HepG2 (cell line): ENCODE measurements at regions not wholly inside any gene's neighbourhood (a gene's known extent, or its start where the extent isn't known, plus 50 kb on each side); places are given as distances from the start of the nearest gene placed in this dataset.
A peak's percentile ranks its signal among the peaks of the same experiment; 100 is the strongest.

Source experiments
- ATAC-seq: fragments of 200-7000 bp; cut with Tn5 transposase; 3 replicates; pipeline ENCODE4 v1.9.1; 2020; ENCODE audit warnings: mild to moderate bottlenecking, moderate library complexity
- BruUV-seq: library from RNA; stranded (reverse); fragments of 400-500 nt; replicated peaks from 2 replicates; lab custom pipeline; 2021; lab: Mats Ljungman, UMichigan
- CTCF ChIA-PET: fragments of 300-600 bp; formaldehyde crosslinking; extraction: SDS; loops from one replicate; lab custom pipeline; 2021; ENCODE audit warnings: low total read pairs, inconsistent platforms, low intra/inter-chr PET ratio; lab: Yijun Ruan, JAX
- POLR2A ChIA-PET: fragments of 350-600 bp; sonication (Branson Sonifier 250); formaldehyde crosslinking; loops from one replicate; lab custom pipeline; 2020; ENCODE audit warnings: antibody characterized with exemption, inconsistent platforms; lab: Yijun Ruan, JAX
- DNase-seq: peaks from one replicate; pipeline ENCODE4 v3.0.0-alpha.2; 2015; ENCODE audit warnings: low spot score
- FAIRE-seq: peaks from 3 replicates; lab custom pipeline; 2011; peaks lifted over from hg19 to GRCh38; lab: Jason Lieb, UNC
- H2AFZ ChIP-seq: one replicate; pipeline ENCODE4 v1.6.1; 2011; ENCODE audit warnings: low read length, inconsistent platforms
- H3K27ac ChIP-seq: fragments of 300-600 bp; 3 replicates; pipeline ENCODE4 v1.8.0; 2011; ENCODE audit warnings: mixed run types, mild to moderate bottlenecking, mixed read lengths, low read length, inconsistent platforms; ENCODE audit not compliant: insufficient read depth; ENCODE audit errors: extremely low read length
- H3K27me3 ChIP-seq, 2 experiments: fragments of 200-600 bp in 1 of 2; 2 replicates in 1 of 2; 3 replicates in 1 of 2; pipeline versions ENCODE4 v1.6.0 to v1.8.0; 2011; ENCODE audit warnings: low read length in 2 of 2, mild to moderate bottlenecking in 2 of 2, moderate library complexity in 2 of 2, inconsistent platforms in 1 of 2; ENCODE audit not compliant: insufficient read depth in 2 of 2, control insufficient read depth in 1 of 2
- H3K36me3 ChIP-seq, 2 experiments: fragments of 200-600 bp in 1 of 2; replicated peaks in 1 of 2; 2 replicates in 1 of 2; 3 replicates in 1 of 2; pipeline versions ENCODE4 v1.5.1 to v1.8.0; 2011; ENCODE audit warnings: low read length in 2 of 2, inconsistent platforms in 1 of 2; ENCODE audit not compliant: insufficient read depth in 2 of 2, control insufficient read depth in 1 of 2
- H3K4me1 ChIP-seq: 2 replicates; pipeline ENCODE4 v1.5.1; 2012; ENCODE audit warnings: low read length, inconsistent platforms; ENCODE audit not compliant: insufficient read depth
- H3K4me2 ChIP-seq: 2 replicates; pipeline ENCODE4 v1.6.0; 2011; ENCODE audit warnings: low read depth, low read length, inconsistent platforms
- H3K4me3 ChIP-seq, 3 experiments: fragments of 200-600 bp in 1 of 3; sonication (generic), shearing (Covaris generic) in 1 of 3; replicated peaks in 1 of 3; 2 replicates each; pipeline ENCODE4 v1.5.1; 2011 to 2016; ENCODE audit warnings: low read length in 3 of 3, inconsistent platforms in 2 of 3, low read depth in 2 of 3, mild to moderate bottlenecking in 2 of 3, control low read depth in 1 of 3, mixed read lengths in 1 of 3; ENCODE audit not compliant: insufficient read depth in 1 of 3
- H3K79me2 ChIP-seq: one replicate; pipeline ENCODE4 v1.6.1; 2011; ENCODE audit warnings: low read length, inconsistent platforms; ENCODE audit not compliant: insufficient read depth
- H3K9ac ChIP-seq: 2 replicates; pipeline ENCODE4 v1.6.0; 2011; ENCODE audit warnings: mild to moderate bottlenecking, low read depth, low read length, inconsistent platforms; ENCODE audit not compliant: insufficient read depth
- H3K9me3 ChIP-seq: 2 replicates; pipeline ENCODE4 v1.5.1; 2012; ENCODE audit warnings: mild to moderate bottlenecking, low read length
- H4K20me1 ChIP-seq: 2 replicates; pipeline ENCODE4 v1.6.0; 2011; ENCODE audit warnings: inconsistent platforms, mild to moderate bottlenecking, low read length, moderate library complexity; ENCODE audit not compliant: insufficient read depth
- NFIB ChIP-seq: sonication (generic); formaldehyde crosslinking; IDR thresholded peaks from 2 replicates; pipeline ENCODE4 v1.9.0; 2021; ENCODE audit warnings: missing genetic modification reagents, mild to moderate bottlenecking, borderline replicate concordance
- SOX13 ChIP-seq, 3 experiments: fragments of 450-650 bp in 1 of 3; sonication (generic) in 1 of 3; formaldehyde crosslinking in 1 of 3; IDR thresholded peaks in 2 of 3; conservative IDR thresholded peaks in 1 of 3; 2 replicates each; pipeline versions ENCODE4 v1.5.0 to v1.6.1; 2016 to 2020; ENCODE audit warnings: antibody characterized with exemption in 1 of 3, mild to moderate bottlenecking in 1 of 3, missing compliant biosample characterization in 1 of 3, missing genetic modification reagents in 1 of 3, moderate library complexity in 1 of 3
- SP1 ChIP-seq, 2 experiments: fragments of 450-650 bp in 1 of 2; sonication (generic) in 1 of 2; formaldehyde crosslinking in 1 of 2; IDR thresholded peaks; 2 replicates each; pipeline versions ENCODE4 v1.4.0 to v1.6.1; 2016 to 2020; ENCODE audit warnings: missing genetic modification reagents in 1 of 2
- SP5 ChIP-seq: IDR thresholded peaks from 2 replicates; pipeline ENCODE4 v1.6.1; 2016; ENCODE audit warnings: low read depth, borderline replicate concordance
- XBP1 ChIP-seq: sonication (generic); formaldehyde crosslinking; IDR thresholded peaks from 2 replicates; pipeline ENCODE4 v1.5.0; 2020; ENCODE audit warnings: missing genetic modification reagents
- ZNF589 ChIP-seq: sonication (generic); formaldehyde crosslinking; conservative IDR thresholded peaks from 2 replicates; pipeline ENCODE4 v1.8.0; 2022; ENCODE audit warnings: mild to moderate bottlenecking, moderate library complexity, missing genetic modification reagents
- ZNF672 ChIP-seq: sonication (generic); formaldehyde crosslinking; IDR thresholded peaks from 2 replicates; pipeline ENCODE4 v1.8.1; 2022; ENCODE audit warnings: missing genetic modification reagents
- ZNF773 ChIP-seq: sonication (generic); formaldehyde crosslinking; IDR thresholded peaks from 2 replicates; pipeline ENCODE4 v1.4.0; 2020; ENCODE audit warnings: missing genetic modification reagents, borderline replicate concordance
- ZNF883 ChIP-seq: sonication (generic); formaldehyde crosslinking; IDR thresholded peaks from 2 replicates; pipeline ENCODE4 v1.5.1; 2020; ENCODE audit warnings: mild to moderate bottlenecking, missing genetic modification reagents; ENCODE audit errors: not compliant biosample characterization
- WGBS: methylation state at CpG from one replicate; pipeline ENCODE4 v1.1.6; 2017; ENCODE audit warnings: low lambda C conversion rate; 5-methylcytosine and 5-hydroxymethylcytosine counted together
- in situ Hi-C: cut with HindIII; loops from 2 replicates; pipeline ENCODE4 v1.10.0; 2017; ENCODE audit warnings: low pct_unique_long_range_greater_than_20kb; ENCODE audit not compliant: extremely low pct_ligation_motif_present
- intact Hi-C: fragments of 100-400 bp; cut with micrococcal nuclease; formaldehyde crosslinking; loops from one replicate; pipeline ENCODE4 v1.10.0; 2022; ENCODE audit not compliant: unreplicated experiment
- TF ChIP-seq, protein P1 (sequence below): sonication (generic); formaldehyde crosslinking; IDR thresholded peaks from 2 replicates; pipeline ENCODE4 v1.9.0; 2022; ENCODE audit warnings: missing genetic modification reagents, mild to moderate bottlenecking, borderline replicate concordance
- TF ChIP-seq, protein P2 (sequence below): sonication (generic); formaldehyde crosslinking; IDR thresholded peaks from 2 replicates; pipeline ENCODE4 v1.4.0; 2020; ENCODE audit warnings: mild to moderate bottlenecking, missing genetic modification reagents, borderline replicate concordance

DNA sequence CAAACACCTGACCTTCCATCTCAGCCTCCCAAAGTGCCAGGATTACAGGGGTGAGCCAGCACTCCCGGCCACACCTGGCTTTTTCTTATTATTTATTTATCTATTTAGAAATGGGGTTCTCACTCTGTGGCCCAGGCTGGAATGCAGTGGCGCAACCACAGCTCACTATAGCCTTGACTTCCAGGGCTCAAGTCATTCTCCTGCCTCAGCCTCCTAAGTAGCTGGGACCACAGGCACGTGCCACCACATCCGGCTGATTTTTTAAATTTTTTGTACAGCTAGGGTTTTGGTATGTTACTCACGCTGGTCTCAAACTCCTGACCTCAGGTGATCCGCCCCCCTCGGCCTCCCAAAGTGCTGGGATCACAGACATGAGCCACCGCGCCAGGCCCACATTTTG is 56.9 kb upstream of the MYL10 start:
- Histone ChIP-seq H3K4me1 (peaks cover 26% of the 10 kb centered on the region), H3K79me2 (no peaks in the 10 kb centered on the region), H3K36me3 (no peaks in the 10 kb centered on the region), H2AFZ (no peak overlapping the region), H3K27me3 (peaks cover 0 to 14% of the 10 kb centered on the region in 2 experiments; a peak in 2 of 5 replicates), H3K4me2 (no peak overlapping the region), H3K4me3 (no peak overlapping the region), H4K20me1 (no peaks in the 10 kb centered on the region), H3K27ac (no peak overlapping the region), H3K9me3 (no peaks in the 10 kb centered on the region), H3K9ac (no peak overlapping the region)
- ATAC-seq, result no peak
- intact Hi-C loops, result no loop called here
- DNase-seq, result no peak
- no TSS peak for BruUV-seq
- TF ChIP-seq ZNF883 (CRISPR knock-in tag), result no peak
- TF ChIP-seq SOX13 (IDR thresholded peaks at IDR 0.05), result no peak
- TF ChIP-seq SOX13 (CRISPR knock-in tag; conservative IDR thresholded peaks at IDR 0.05 in 1 of 2, IDR thresholded peaks at IDR 0.05 in 1 of 2), result no peak
- TF ChIP-seq XBP1, result no peak
- TF ChIP-seq ZNF773, result no peak
- TF ChIP-seq, protein P1, sequence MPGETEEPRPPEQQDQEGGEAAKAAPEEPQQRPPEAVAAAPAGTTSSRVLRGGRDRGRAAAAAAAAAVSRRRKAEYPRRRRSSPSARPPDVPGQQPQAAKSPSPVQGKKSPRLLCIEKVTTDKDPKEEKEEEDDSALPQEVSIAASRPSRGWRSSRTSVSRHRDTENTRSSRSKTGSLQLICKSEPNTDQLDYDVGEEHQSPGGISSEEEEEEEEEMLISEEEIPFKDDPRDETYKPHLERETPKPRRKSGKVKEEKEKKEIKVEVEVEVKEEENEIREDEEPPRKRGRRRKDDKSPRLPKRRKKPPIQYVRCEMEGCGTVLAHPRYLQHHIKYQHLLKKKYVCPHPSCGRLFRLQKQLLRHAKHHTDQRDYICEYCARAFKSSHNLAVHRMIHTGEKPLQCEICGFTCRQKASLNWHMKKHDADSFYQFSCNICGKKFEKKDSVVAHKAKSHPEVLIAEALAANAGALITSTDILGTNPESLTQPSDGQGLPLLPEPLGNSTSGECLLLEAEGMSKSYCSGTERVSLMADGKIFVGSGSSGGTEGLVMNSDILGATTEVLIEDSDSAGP (CRISPR knock-in tag), result no peak
- POLR2A ChIA-PET, result no interaction called here
- 38% methylated on average over 9 of the region's 9 CpGs for WGBS
- in situ Hi-C loops, result loop anchor here (5.0 to 25.0 kb wide), 3 partner anchors 126 to 576 kb away; no protein-coding TSS in a partner anchor
- no peak for FAIRE-seq
- CTCF ChIA-PET, result no interaction called here

DNA sequence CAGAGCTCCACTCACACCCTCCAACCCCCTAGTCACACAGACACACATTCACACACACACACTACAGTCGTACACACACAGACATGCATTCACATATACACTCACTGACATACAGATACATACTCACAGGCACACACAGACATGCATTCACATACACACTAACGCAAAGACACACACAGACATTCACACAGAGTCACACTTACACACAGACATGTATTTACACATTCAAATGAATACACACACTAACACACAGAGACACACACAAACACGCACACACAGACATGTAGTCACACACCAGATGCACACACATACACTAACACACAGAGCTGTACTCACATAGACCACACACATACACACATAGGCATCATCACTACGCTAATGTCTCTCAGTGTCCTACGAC is 58.0 kb upstream of the MYL10 start:
- no peak for ATAC-seq
- FAIRE-seq, result no peak
- no peak overlapping the region for H2AFZ ChIP-seq
- no peak overlapping the region for H3K27ac ChIP-seq
- no peak overlapping the region for H3K4me2 ChIP-seq
- H3K9ac ChIP-seq, result no peak overlapping the region
- in situ Hi-C loops (loop anchor here (5.0 to 25.0 kb wide), 3 partner anchors 125 to 575 kb away; no protein-coding TSS in a partner anchor), intact Hi-C loops (no loop called here)
- H4K20me1 ChIP-seq, result no peaks in the 10 kb centered on the region
- ChIA-PET CTCF (interaction anchor here (1.3 kb wide), 1 partner anchor 550 kb away, joined by 3 read pairs; no protein-coding TSS in a partner anchor), POLR2A (no interaction called here)
- H3K36me3 ChIP-seq, result no peaks in the 10 kb centered on the region
- H3K9me3 ChIP-seq, result no peaks in the 10 kb centered on the region
- DNase-seq, result no peak
- H3K4me1 ChIP-seq, result peaks cover 28% of the 10 kb centered on the region
- no peak overlapping the region for H3K4me3 ChIP-seq
- H3K79me2 ChIP-seq, result no peaks in the 10 kb centered on the region
- 48% methylated on average over 4 of the region's 5 CpGs for WGBS
- no TSS peak for BruUV-seq
- peaks cover 0 to 14% of the 10 kb centered on the region in 2 experiments; a peak in 2 of 5 replicates for H3K27me3 ChIP-seq
- TF ChIP-seq NFIB (no peak), SP5 (CRISPR knock-in tag) (no peak), ZNF589 (CRISPR knock-in tag) (no peak), SP1 (IDR thresholded peaks at IDR 0.05) (0 out of 2 replicates have a peak, but pooled peaks have one; percentile 29), SP1 (CRISPR knock-in tag; IDR thresholded peaks at IDR 0.05) (no peak), ZNF672 (CRISPR knock-in tag) (no peak)
- TF ChIP-seq, protein P2, sequence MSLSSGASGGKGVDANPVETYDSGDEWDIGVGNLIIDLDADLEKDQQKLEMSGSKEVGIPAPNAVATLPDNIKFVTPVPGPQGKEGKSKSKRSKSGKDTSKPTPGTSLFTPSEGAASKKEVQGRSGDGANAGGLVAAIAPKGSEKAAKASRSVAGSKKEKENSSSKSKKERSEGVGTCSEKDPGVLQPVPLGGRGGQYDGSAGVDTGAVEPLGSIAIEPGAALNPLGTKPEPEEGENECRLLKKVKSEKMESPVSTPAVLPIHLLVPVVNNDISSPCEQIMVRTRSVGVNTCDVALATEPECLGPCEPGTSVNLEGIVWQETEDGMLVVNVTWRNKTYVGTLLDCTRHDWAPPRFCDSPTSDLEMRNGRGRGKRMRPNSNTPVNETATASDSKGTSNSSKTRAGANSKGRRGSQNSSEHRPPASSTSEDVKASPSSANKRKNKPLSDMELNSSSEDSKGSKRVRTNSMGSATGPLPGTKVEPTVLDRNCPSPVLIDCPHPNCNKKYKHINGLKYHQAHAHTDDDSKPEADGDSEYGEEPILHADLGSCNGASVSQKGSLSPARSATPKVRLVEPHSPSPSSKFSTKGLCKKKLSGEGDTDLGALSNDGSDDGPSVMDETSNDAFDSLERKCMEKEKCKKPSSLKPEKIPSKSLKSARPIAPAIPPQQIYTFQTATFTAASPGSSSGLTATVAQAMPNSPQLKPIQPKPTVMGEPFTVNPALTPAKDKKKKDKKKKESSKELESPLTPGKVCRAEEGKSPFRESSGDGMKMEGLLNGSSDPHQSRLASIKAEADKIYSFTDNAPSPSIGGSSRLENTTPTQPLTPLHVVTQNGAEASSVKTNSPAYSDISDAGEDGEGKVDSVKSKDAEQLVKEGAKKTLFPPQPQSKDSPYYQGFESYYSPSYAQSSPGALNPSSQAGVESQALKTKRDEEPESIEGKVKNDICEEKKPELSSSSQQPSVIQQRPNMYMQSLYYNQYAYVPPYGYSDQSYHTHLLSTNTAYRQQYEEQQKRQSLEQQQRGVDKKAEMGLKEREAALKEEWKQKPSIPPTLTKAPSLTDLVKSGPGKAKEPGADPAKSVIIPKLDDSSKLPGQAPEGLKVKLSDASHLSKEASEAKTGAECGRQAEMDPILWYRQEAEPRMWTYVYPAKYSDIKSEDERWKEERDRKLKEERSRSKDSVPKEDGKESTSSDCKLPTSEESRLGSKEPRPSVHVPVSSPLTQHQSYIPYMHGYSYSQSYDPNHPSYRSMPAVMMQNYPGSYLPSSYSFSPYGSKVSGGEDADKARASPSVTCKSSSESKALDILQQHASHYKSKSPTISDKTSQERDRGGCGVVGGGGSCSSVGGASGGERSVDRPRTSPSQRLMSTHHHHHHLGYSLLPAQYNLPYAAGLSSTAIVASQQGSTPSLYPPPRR (CRISPR knock-in tag), result no peak
